Rectal smooth muscle tissue (tissue), 1 donor: ENCODE measurements at regions not wholly inside any gene's neighbourhood (a gene's known extent, or its start where the extent isn't known, plus 50 kb on each side); places are given as distances from the start of the nearest gene placed in this dataset.
"Not testable (repeated sequence)": the region's sequence is repeated elsewhere in the genome, so short reads cannot be mapped to it uniquely, and the experiment has no call there.

ENCODE experiments used
- H3K27ac ChIP-seq: one replicate; pipeline ENCODE4 v1.7.0; 2013; ENCODE audit warnings: low read depth, low read length, inconsistent platforms
- H3K27me3 ChIP-seq: one replicate; pipeline ENCODE4 v1.7.0; 2013; ENCODE audit warnings: low read length; ENCODE audit not compliant: control insufficient read depth, insufficient read depth
- H3K36me3 ChIP-seq: one replicate; pipeline ENCODE4 v1.7.0; 2013; ENCODE audit warnings: low read length; ENCODE audit not compliant: control insufficient read depth, insufficient read depth
- H3K4me1 ChIP-seq: one replicate; pipeline ENCODE4 v1.7.0; 2013; ENCODE audit warnings: low read length; ENCODE audit not compliant: control insufficient read depth, insufficient read depth
- H3K4me3 ChIP-seq: one replicate; pipeline ENCODE4 v1.7.0; 2013; ENCODE audit warnings: low read length
- H3K9ac ChIP-seq: one replicate; pipeline ENCODE4 v1.7.0; 2013; ENCODE audit warnings: low read length

DNA sequence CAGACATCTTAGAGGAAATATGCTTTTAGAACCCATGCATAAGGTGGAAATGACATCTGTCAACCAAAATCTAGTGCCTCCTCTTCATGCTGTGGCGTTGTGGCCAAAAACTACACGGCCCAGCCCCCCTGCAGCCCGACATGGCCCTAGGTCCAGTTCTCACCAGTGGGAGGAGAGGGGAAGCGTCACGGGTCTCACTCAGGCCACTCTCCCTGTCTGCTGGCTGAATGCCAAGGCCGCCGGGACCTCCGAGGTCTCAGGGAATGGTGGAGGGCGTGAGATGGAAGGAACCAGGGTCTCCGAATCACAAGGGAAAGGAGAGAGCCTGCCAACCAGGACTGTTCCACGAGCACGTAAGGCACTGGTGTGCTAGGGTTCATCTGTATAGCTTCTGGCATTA, 361.0 kb downstream of the ANAPC1 start:
- Histone ChIP-seq H3K36me3 (no peaks in the 10 kb centered on the region), H3K27ac (no peak overlapping the region), H3K9ac (no peak overlapping the region), H3K4me3 (no peak overlapping the region), H3K27me3 (no peaks in the 10 kb centered on the region), H3K4me1 (no peaks in the 10 kb centered on the region)

DNA sequence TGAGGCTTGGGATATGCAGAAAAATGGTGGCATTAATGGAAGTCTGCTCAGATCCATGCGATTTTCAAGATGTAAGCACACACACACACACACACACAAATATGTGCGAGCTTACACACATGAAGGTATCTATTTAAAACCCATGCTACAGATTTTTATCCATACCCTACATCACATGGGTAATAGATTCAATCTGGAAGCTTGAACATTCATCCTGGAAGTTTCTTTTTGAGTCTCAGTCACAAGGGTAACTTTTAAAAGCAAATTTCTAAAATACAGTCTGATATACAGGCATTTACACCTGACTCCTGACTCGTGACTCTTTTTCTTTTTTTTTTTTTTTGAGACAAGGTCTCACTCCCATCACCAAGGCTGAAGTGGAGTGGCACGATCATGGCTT, 359.0 kb downstream of the ANAPC1 start:
- H3K9ac ChIP-seq, H3K36me3 ChIP-seq, H3K27me3 ChIP-seq, H3K4me3 ChIP-seq, H3K4me1 ChIP-seq, H3K27ac ChIP-seq: not testable (repeated sequence)

DNA sequence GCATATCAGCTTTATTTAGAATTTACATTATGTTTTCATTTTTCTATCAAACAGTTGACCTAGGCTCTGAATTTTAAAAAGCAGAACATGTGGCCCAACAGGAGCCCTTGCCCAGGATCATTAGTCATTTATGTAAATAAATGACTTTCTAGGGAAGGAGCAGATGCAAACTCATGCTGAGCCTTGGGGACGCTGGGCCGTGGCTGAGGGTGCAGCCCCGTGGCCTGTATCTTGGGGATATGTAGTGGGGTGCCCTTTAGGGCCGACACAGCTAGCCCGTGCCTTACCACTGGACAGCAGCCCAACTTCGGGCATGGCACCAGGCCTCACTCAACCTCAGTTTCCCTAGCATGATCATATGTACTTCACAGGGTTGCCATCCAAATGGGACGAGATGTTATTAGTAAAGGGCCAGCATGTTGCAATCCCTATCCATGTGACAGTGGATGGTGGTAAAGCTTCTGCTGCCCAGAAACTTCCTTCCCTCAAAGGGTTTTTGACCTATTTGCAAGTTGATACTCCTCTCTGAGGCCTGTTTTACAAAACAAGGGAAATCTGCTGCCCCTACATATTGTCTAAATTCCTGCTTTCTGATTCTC, 357.9 kb downstream of the ANAPC1 start:
- H3K27ac ChIP-seq, H3K9ac ChIP-seq, H3K4me1 ChIP-seq, H3K27me3 ChIP-seq, H3K4me3 ChIP-seq, H3K36me3 ChIP-seq: not testable (repeated sequence)

DNA sequence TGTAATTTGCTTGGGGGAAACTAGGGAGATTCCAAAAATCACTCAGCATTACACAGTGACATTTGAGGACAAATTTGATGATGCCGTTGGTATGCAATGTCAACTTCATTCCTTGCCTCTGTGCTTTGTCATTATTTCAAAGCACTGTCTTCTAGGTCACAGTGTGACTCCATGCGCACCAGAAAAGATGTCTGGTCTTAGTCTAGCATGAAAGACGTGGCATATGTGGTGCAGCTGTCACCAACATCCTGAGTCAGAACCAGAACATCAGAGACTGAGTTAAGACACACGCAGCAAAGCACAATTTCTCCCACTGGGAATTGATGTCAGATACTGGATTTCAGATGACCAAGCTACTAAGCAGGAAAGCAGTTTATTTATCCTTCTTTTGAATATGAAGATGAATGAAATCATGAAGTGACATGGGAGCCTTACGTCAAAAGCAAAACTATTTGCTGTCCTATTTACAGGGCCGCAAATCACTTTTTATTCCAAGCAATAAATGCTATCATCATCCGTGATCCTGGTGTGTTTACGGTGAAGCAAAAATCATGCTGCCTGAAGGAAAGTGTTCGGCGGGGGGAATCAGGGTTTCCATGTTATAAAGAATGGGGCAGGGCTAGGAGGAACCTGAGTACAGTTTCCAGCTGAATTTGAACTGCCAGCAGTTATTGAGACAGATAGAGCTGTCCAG, 356.1 kb downstream of the ANAPC1 start:
- H3K27ac ChIP-seq, H3K4me1 ChIP-seq, H3K9ac ChIP-seq, H3K4me3 ChIP-seq, H3K36me3 ChIP-seq, H3K27me3 ChIP-seq: not testable (repeated sequence)

DNA sequence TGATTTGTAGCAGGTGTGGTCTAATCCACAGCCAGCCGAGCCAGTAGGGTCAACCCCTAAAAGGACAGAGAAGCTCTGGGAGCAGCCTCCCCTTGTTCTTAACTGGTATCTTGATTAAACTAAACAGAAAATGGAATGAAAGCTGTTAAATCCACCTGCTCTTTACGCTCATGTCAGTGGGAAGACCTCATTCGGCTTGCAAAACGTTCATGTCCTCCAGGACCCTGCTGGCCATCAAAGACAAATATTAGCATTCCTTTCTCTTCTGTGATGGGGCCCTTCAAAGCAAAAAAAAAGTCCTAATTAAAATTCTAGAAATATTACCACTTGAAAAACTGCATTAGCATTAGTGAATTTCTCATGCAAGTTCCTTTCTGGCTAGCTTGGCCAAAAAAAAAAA, 355.0 kb downstream of the ANAPC1 start:
- not testable (repeated sequence) for H3K9ac ChIP-seq

DNA sequence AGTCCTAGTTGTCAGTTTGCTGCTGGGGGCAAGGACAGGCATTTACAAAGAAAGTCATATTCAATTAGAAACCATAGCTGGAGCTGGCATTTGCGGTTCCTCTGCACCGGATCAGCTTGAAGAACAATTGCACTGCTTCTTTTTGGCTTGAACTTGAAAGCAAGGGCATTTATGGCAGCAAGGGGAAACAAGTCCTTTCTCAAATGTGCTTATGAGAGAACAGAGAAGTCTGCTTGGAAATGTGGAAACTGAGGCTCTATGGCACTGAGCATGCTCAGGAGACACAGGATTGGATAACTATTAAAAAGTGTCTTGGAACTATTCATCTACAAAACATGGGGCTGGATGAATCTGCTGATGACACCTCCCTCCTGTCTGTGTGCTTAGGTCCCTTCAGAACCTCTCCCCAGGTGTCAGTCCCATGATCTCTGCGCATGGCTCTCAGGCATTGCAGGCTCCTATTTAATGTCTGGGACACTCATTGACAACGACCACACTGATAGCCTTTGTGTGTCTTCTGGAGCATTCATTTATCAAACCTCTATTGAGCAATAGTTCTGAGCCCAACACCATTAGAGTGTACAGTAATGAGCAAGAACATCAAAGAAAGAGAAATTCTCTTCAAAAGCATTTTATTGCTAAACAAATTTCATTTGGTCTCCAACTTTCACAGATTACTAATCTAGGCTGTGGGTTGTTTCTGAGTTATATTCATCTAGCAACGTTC, 353.6 kb downstream of the ANAPC1 start:
- H3K36me3 ChIP-seq, H3K4me3 ChIP-seq, H3K4me1 ChIP-seq, H3K9ac ChIP-seq, H3K27ac ChIP-seq, H3K27me3 ChIP-seq: not testable (repeated sequence)

More for the DNA sequence above, 355.0 kb downstream of the ANAPC1 start:
- H3K36me3 ChIP-seq, H3K4me1 ChIP-seq, H3K27ac ChIP-seq, H3K4me3 ChIP-seq, H3K27me3 ChIP-seq: not testable (repeated sequence)

DNA sequence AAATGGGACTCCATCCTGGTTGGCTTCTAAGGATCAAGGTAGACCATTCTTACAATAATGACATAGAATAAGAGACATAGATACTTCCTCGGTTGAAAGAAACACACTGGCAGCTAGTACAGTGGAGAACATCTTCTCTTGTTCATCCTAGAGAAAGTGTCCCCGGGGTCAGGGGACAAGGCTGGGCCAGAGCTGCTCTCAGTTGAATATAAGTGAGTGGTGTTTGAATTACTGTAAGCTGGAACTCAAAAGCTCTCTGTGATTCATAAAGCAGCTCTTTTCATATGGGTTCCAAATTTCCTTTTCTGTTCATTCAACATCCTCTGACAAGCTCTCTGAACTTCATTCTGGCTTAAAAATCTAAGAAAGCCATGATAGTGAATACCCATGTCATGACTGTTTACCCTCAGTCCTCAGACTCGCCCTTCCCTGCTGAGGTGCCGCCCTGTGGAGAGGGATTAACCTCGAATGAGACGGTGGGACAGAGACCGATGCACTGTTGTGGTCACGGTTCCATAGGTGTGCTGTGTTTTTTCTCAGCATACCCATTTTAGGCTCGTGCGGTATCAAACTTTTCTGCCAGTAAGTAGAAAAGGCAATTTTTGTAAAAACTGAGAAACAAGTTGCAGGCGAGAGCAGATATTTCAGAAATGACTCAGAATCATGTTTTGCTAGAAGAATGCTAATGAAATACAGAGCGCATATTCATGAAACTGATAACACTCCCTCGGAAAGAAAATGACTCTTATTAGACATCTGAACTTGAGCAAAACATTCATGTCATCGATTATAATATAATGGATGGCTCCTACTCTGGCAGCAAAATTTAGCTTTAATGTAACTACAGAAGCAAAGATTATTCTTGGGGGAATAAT, 351.1 kb downstream of the ANAPC1 start:
- H3K27ac ChIP-seq, H3K4me3 ChIP-seq, H3K9ac ChIP-seq, H3K4me1 ChIP-seq, H3K36me3 ChIP-seq, H3K27me3 ChIP-seq: not testable (repeated sequence)

DNA sequence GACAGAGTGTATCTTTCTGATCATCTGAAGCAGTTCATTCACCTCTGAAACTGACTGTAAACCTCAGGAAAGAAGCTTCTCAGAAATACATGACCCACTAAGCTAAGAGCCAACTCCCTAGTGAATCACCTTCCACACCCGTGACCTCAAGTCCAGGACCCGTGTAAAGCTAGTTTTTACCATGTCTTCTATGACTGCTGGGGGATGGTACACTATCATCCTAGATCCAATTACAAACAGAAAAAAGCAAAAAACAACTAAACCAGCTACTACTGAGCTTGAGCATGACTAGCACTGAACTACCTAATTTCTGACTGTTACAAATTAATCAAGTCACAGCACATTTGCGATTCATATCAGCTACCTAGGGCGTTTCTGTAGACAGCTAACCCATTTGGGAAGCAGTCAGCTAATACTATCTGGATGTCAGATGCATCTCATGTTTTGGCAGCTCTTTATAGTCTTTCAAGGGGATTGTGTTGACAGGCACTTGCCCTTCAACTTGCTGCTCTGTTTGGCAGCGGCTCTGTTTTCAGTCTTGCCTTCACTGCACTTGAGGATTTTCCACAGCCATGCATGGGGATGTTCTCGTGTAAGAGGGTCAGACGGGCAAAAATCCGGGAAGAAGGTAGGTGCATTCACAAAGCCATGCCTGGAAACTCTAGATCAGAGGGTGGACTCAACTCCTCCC, 350.3 kb downstream of the ANAPC1 start:
- not testable (repeated sequence) for H3K9ac ChIP-seq, H3K36me3 ChIP-seq, H3K27me3 ChIP-seq, H3K27ac ChIP-seq, H3K4me3 ChIP-seq, H3K4me1 ChIP-seq

DNA sequence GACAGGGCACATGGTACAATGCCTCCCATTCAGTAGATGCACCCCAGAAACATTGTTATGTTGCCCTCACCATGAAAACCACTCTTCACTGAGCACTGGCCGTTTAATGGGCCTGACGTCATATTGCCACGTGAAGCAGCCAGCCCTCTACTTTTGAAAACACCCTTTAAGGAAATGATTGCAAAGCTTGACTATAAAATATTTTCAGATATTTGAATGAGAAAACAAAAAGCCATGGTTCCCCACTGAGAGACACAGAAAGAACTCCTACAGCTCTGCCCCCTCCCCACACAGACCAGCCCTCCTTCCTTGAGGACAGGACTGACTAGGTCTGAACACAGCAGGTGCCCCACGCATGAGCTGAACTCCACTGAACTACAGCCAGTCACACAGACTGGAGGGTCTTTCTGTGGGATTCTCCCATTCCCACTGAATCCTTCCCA, 349.1 kb downstream of the ANAPC1 start:
- no peaks in the 10 kb centered on the region for H3K27me3 ChIP-seq
- H3K9ac ChIP-seq, result no peak overlapping the region
- no peaks in the 10 kb centered on the region for H3K4me1 ChIP-seq
- no peak overlapping the region for H3K4me3 ChIP-seq
- H3K36me3 ChIP-seq, result no peaks in the 10 kb centered on the region
- no peak overlapping the region for H3K27ac ChIP-seq

DNA sequence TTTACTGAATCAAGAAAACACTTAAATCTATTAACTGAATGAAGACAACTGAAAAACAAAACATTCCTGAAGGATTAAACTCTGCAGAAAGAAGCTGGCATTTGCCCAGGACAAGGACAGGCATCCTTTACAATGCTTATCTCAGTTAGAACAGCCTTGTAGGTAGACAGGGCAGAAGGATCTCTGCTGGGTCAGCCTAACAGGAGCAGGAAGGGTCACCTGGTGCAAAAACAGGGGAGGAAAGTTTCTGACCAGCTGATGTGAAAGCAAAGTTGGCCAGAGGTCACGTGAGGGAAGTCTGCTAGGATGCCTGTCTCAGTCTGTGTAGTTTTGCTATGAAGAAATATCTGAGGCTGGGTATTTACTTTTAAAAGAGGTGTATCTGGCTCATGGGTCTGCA, 348.6 kb downstream of the ANAPC1 start:
- H3K27me3 ChIP-seq, result no peaks in the 10 kb centered on the region
- no peaks in the 10 kb centered on the region for H3K36me3 ChIP-seq
- peak overlapping the region; percentile 32 for H3K4me3 ChIP-seq
- no peaks in the 10 kb centered on the region for H3K4me1 ChIP-seq
- H3K27ac ChIP-seq, result no peak overlapping the region
- no peak overlapping the region for H3K9ac ChIP-seq

DNA sequence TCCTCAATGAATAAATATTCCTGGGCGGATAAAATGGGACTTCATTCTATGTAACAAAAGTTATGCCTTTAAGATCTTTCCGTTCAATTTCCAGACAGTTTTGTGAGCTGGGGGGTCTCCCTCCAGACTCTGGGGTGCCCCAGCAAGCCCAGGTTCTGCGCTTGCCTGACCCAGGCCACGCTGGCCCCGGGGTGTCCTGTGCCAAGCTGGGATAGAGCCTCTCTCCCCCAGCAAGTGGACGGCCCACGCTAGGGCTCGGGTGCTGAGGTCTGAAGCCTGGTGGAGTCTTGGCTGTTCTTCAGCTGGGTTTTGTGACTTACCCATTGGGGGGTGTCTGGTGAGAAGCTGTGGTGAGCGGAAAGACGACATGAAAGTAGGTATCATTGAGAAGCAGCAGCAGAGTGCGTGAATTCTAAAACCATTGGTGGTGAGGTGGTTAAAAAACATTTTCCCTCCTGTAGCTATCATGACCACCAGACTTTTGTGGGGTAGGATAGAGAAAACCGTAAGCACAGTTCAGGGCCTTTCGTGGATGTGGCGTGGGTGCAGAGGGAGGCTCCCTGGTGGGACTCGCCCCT, 346.8 kb downstream of the ANAPC1 start:
- Histone ChIP-seq H3K4me1 (no peaks in the 10 kb centered on the region), H3K27ac (no peak overlapping the region), H3K36me3 (no peaks in the 10 kb centered on the region), H3K4me3 (no peak overlapping the region), H3K27me3 (no peaks in the 10 kb centered on the region), H3K9ac (no peak overlapping the region)

DNA sequence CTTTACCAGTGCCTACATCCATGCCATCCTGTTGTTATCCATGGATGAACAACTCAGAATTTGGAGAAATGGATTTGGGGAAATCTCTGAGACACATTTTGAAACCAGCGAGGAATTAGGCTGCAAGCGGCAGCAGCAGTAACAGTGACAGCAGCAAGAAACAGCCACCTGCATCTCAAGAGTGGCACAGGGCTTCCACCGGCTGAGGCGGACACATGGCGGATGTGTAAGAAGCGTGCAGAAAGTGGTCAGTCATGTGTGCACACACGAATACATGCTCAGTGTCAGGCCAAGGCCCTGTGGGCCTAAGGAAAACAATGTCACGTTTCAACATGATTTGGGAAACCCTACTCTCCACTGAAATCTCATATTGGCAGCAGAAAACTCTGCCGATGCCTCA, 344.0 kb downstream of the ANAPC1 start:
- not testable (repeated sequence) for H3K4me3 ChIP-seq, H3K4me1 ChIP-seq, H3K36me3 ChIP-seq, H3K27me3 ChIP-seq, H3K27ac ChIP-seq, H3K9ac ChIP-seq
